ENCODE measurements at regions not wholly inside any gene's neighbourhood (a gene's known extent, or its start where the extent isn't known, plus 50 kb on each side); places are given as distances from the start of the nearest gene placed in this dataset.
"Not testable (repeated sequence)": the region's sequence is repeated elsewhere in the genome, so short reads cannot be mapped to it uniquely, and the experiment has no call there.

- intact Hi-C loops (cut with micrococcal nuclease), result loop anchor here (10.0 kb wide), 1 partner anchor 364 kb away; no protein-coding TSS in a partner anchor
- ChIA-PET POLR2A (ENCODE audit: unreplicated experiment) (no interaction called here), CTCF (no interaction called here)
- TF ChIP-seq CTCF (conservative IDR thresholded peaks at IDR 0.05; ENCODE audit: low read depth, low read length) (no peak), EZH2phosphoT487 (IDR thresholded peaks at IDR 0.05; ENCODE audit: borderline replicate concordance, low read length) (no peak)
- no peak overlapping the region for H2AFZ ChIP-seq (ENCODE audit: low read length)
- H3K9me3 ChIP-seq (ENCODE audit: low read length), result no peaks in the 10 kb centered on the region
- H4K20me1 ChIP-seq (ENCODE audit: low read length), result no peaks in the 10 kb centered on the region
- DNase-seq, result no peak
- H3K4me1 ChIP-seq (ENCODE audit: insufficient read depth, low read length), result no peaks in the 10 kb centered on the region
- H3K36me3 ChIP-seq (ENCODE audit: low read depth, low read length), result no peaks in the 10 kb centered on the region
- no peaks in the 10 kb centered on the region for H3F3A ChIP-seq (ENCODE audit: low read length, unreplicated experiment)
- no peak overlapping the region for H3K4me3 ChIP-seq (ENCODE audit: low read length)
- no peak overlapping the region for H3K4me2 ChIP-seq (ENCODE audit: low read length)
- no peaks in the 10 kb centered on the region for H3K79me2 ChIP-seq (ENCODE audit: low read length)
- peaks cover 2% of the 10 kb centered on the region; the same call in 1 of the 2 replicates for H3K27me3 ChIP-seq (ENCODE audit: low read length)
- no peak overlapping the region for H3K9ac ChIP-seq (ENCODE audit: low read length)
- H3K27ac ChIP-seq (ENCODE audit: low read length), result no peak overlapping the region
- ATAC-seq, result no peak
- no peaks in the 10 kb centered on the region for H3K9me2 ChIP-seq (replicated peaks; ENCODE audit: low read length)
- no TSS peak for BruUV-seq (replicated peaks)
Observed at GRCh38 chr1:96598416-96599168, 123.0 kb upstream of the PTBP2 start.

GRCh38 chr1:96604620-96605019 lies 117.0 kb upstream of the PTBP2 start:
- H4K20me1 ChIP-seq (ENCODE audit: low read length); ATAC-seq; H3K9me2 ChIP-seq (replicated peaks; ENCODE audit: low read length); H3K36me3 ChIP-seq (ENCODE audit: low read depth, low read length); H3K27me3 ChIP-seq (ENCODE audit: low read length); BruUV-seq (replicated peaks); H3K79me2 ChIP-seq (ENCODE audit: low read length); DNase-seq; H3K4me2 ChIP-seq (ENCODE audit: low read length); H3F3A ChIP-seq (ENCODE audit: low read length, unreplicated experiment); H2AFZ ChIP-seq (ENCODE audit: low read length); CTCF ChIA-PET; H3K9me3 ChIP-seq (ENCODE audit: low read length); H3K4me1 ChIP-seq (ENCODE audit: insufficient read depth, low read length); H3K27ac ChIP-seq (ENCODE audit: low read length); H3K4me3 ChIP-seq (ENCODE audit: low read length); POLR2A ChIA-PET (ENCODE audit: unreplicated experiment); intact Hi-C loops (cut with micrococcal nuclease); H3K9ac ChIP-seq (ENCODE audit: low read length): not testable (repeated sequence)

GRCh38 chr1:96617375-96617774 lies 104.2 kb upstream of the PTBP2 start:
- H3K79me2 ChIP-seq (ENCODE audit: low read length); H3K4me1 ChIP-seq (ENCODE audit: insufficient read depth, low read length); H3K4me2 ChIP-seq (ENCODE audit: low read length); ATAC-seq; H3K36me3 ChIP-seq (ENCODE audit: low read depth, low read length); H3K27me3 ChIP-seq (ENCODE audit: low read length); H3K27ac ChIP-seq (ENCODE audit: low read length); H3F3A ChIP-seq (ENCODE audit: low read length, unreplicated experiment); intact Hi-C loops (cut with micrococcal nuclease); H3K9ac ChIP-seq (ENCODE audit: low read length); H3K4me3 ChIP-seq (ENCODE audit: low read length); H2AFZ ChIP-seq (ENCODE audit: low read length); H3K9me3 ChIP-seq (ENCODE audit: low read length); CTCF ChIA-PET; H4K20me1 ChIP-seq (ENCODE audit: low read length); H3K9me2 ChIP-seq (replicated peaks; ENCODE audit: low read length); DNase-seq; BruUV-seq (replicated peaks); POLR2A ChIA-PET (ENCODE audit: unreplicated experiment): not testable (repeated sequence)

GRCh38 chr1:96632045-96632664 lies 89.4 kb upstream of the PTBP2 start:
- intact Hi-C loops (cut with micrococcal nuclease), result no loop called here
- BruUV-seq (replicated peaks), result no TSS peak
- ATAC-seq, result no peak

More at GRCh38 chr1:96632045-96632664, 89.4 kb upstream of the PTBP2 start:
- Histone ChIP-seq H3K9me3 (ENCODE audit: low read length) (no peaks in the 10 kb centered on the region), H3K4me2 (ENCODE audit: low read length) (no peak overlapping the region), H2AFZ (ENCODE audit: low read length) (no peak overlapping the region), H4K20me1 (ENCODE audit: low read length) (no peaks in the 10 kb centered on the region), H3K79me2 (ENCODE audit: low read length) (no peaks in the 10 kb centered on the region), H3K4me1 (ENCODE audit: insufficient read depth, low read length) (no peaks in the 10 kb centered on the region), H3K36me3 (ENCODE audit: low read depth, low read length) (no peaks in the 10 kb centered on the region), H3K9me2 (replicated peaks; ENCODE audit: low read length) (no peaks in the 10 kb centered on the region), H3K9ac (ENCODE audit: low read length) (no peak overlapping the region), H3F3A (ENCODE audit: low read length, unreplicated experiment) (no peaks in the 10 kb centered on the region), H3K4me3 (ENCODE audit: low read length) (no peak overlapping the region), H3K27me3 (ENCODE audit: low read length) (no peaks in the 10 kb centered on the region), H3K27ac (ENCODE audit: low read length) (no peak overlapping the region)
- DNase-seq, result no peak
- POLR2A ChIA-PET (ENCODE audit: unreplicated experiment), result no interaction called here
- TF ChIP-seq CTCF (conservative IDR thresholded peaks at IDR 0.05; ENCODE audit: low read depth, low read length) (no peak), EZH2phosphoT487 (IDR thresholded peaks at IDR 0.05; ENCODE audit: borderline replicate concordance, low read length) (no peak), EZH2 (IDR thresholded peaks at IDR 0.05; ENCODE audit: low read length, unreplicated experiment) (no peak)
- CTCF ChIA-PET, result no interaction called here
